ENCODE measurements at regions not wholly inside any gene's neighbourhood (a gene's known extent, or its start where the extent isn't known, plus 50 kb on each side); places are given as distances from the start of the nearest gene placed in this dataset.

- no peak for DNase-seq
These were observed 139.7 kb downstream of the WSCD1 start for GRCh38 chr17:6209829-6210228.

GRCh38 chr17:6208608-6209180 is 138.5 kb downstream of the WSCD1 start:
- DNase-seq = no peak

DNA sequence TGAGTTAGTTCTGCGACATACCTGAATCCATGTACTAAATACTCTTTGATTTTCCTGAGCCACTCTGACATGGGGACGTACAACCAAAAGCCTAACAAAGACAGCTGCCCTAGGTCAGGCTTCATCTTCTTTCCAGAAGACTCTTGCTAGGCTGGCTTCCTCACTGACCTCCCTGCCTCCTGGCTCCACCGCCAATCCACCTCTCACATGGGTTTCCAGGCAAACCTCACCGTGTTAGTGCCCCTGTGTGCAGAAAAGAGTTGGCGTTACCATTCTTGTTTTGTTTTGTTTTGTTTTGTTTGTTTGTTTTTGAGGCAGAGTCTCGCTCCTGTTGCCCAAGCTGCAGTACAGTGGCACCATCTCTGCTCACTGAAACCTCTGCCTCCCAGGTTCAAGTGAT is 135.3 kb downstream of the WSCD1 start:
- DNase-seq = no peak

DNA sequence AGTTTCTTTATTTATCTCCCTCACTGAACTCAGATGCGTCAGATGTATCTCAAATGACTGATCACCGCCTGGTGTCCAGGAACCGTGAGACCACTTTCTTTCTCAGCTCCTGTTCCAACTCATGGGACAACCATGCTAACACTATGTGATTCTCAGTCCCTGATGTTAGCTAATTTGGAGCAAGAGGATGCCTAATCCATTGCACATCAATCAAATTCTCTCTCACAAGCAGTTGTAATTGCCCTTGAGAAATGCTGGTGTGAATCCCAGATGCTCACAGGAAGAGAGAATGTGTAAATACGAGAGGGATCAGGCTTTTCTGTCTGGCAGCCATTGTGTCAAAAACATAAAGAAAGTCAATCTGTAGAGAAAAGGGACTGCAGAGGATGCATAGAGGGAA is 134.9 kb downstream of the WSCD1 start:
- no peak for DNase-seq

GRCh38 chr17:6204203-6204722 is 134.1 kb downstream of the WSCD1 start:
- no peak for DNase-seq

DNA sequence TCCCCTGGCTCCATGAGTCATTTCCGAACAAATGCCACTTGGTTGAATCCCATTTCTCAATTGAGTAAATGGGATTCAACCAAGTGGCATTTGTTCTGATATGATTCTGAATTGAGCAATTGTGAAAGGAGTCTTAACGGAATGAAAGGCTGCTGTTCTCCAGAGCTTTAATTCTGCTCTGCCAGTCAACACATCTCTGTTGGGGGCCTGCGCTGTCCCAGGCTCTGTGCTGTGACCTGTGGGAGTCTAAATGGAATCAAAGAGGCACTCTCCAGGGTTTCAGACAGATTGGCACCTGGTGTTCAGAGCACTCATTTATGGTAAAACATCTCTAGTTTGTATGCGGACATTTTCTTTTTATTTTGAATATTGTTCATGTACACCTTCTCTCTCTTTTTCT is 126.2 kb downstream of the WSCD1 start:
- no peak for DNase-seq

- DNase-seq = no peak
These were observed 124.9 kb downstream of the WSCD1 start for GRCh38 chr17:6195123-6195522.

DNA sequence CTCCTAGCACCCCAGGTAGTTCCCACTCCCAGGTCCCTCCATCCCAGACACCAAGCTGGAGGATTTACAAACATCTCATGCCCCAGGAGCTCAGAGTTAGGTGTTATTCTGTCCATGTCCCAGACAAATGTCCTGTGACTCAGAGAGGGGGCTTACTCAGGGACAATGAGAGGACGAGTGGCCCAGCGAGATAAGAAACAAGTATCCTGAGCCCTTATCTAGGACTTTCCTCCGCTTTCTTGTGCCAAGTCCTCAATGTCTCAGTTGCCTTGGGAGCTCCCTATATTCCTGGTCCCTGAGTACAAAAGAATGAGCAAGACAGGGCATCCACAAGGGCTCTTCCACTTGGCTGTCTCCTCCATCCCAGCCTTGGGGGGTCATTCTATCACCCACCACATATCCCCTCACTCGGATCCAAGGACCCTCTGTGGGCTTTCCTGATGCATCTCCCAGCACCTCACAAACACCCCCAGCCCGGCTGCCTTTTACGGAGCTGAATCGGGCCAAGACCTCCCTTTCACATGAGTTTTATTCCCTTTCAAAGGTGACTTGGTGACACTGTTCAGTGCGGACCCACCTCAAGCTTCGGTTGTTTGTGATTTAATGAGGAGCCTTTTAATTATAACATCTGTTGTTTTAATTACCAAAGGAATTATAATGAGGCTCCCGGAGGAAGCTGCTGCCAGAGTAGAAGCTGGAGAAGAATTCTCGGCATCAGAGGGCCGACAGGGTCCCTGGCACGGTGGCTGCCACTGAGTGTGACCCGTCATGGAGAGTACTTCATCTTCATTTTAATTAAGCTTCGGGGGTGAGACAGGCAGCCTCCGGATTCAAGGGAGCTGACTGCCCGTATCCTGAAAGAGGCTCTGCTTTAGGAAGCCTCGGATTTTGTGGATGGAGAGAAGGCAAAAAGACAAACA is 121.5 kb downstream of the WSCD1 start:
- DNase-seq = no peak

DNA sequence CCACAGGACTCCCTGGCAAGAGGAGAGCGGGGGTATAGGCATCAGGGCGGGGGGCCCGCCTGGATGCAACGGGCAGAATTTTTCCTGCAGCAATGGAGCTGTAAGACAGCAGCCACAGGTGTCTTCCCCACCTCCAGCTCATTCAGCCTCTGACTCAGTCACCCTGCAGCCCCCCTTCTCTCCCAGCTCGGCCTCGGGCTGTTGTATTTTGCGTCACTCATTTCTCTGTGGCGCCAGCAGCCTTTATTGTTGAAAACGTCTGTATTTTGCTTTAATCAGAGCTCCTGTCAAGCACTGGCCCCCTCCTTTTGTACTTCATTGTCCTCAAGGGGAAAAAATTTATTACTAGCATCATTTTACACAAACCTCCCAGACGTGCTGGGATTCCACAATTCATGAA is 117.7 kb downstream of the WSCD1 start:
- DNase-seq = no peak

- DNase-seq = no peak
These were observed 116.8 kb downstream of the WSCD1 start for GRCh38 chr17:6186998-6187397.

- DNase-seq = no peak
These were observed 114.3 kb downstream of the WSCD1 start for GRCh38 chr17:6184508-6184907.

GRCh38 chr17:6179017-6179416 is 108.8 kb downstream of the WSCD1 start:
- no peak for DNase-seq

GRCh38 chr17:6177941-6178694 is 107.9 kb downstream of the WSCD1 start:
- DNase-seq = no peak

Measured in inflammatory macrophage (primary cell).